SU-DHL-6 (cell line): ENCODE measurements at regions not wholly inside any gene's neighbourhood (a gene's known extent, or its start where the extent isn't known, plus 50 kb on each side); places are given as distances from the start of the nearest gene placed in this dataset.
"Not testable (repeated sequence)": the region's sequence is repeated elsewhere in the genome, so short reads cannot be mapped to it uniquely, and the experiment has no call there.

Experiments
- H2AFZ ChIP-seq: fragments of 200-600 bp; sonication (generic); 2 replicates; pipeline ENCODE4 v1.6.1; 2014; ENCODE audit warnings: low read depth, mild to moderate bottlenecking, moderate library complexity, mixed read lengths, antibody characterized with exemption, low read length; ENCODE audit not compliant: severe bottlenecking
- H3F3A ChIP-seq: fragments of 200-600 bp; shearing (Covaris generic); 2 replicates; pipeline ENCODE4 v1.6.0; 2016; ENCODE audit warnings: antibody characterized with exemption, mild to moderate bottlenecking; ENCODE audit not compliant: insufficient read depth
- H3K27ac ChIP-seq: fragments of 200-600 bp; sonication (generic); 2 replicates; pipeline ENCODE4 v1.5.1; 2016; ENCODE audit warnings: low read depth, mild to moderate bottlenecking, low read length, moderate library complexity, mixed read lengths
- H3K27me3 ChIP-seq: fragments of 200-600 bp; sonication (generic), shearing (Covaris generic); 2 replicates; pipeline ENCODE4 v1.6.0; 2014; ENCODE audit warnings: mild to moderate bottlenecking, low read length
- H3K36me3 ChIP-seq: fragments of 200-600 bp; sonication (generic); 2 replicates; pipeline ENCODE4 v1.6.1; 2014; ENCODE audit warnings: mild to moderate bottlenecking, low read length, mixed read lengths
- H3K4me2 ChIP-seq: fragments of 300-600, 200-600 bp; shearing (Covaris generic), sonication (generic); 2 replicates; pipeline ENCODE4 v1.6.0; 2014; ENCODE audit warnings: low read length, low read depth, mild to moderate bottlenecking; ENCODE audit not compliant: poor library complexity, severe bottlenecking
- H3K4me3 ChIP-seq: fragments of 200-600 bp; sonication (generic); 2 replicates; pipeline ENCODE4 v1.5.1; 2014; ENCODE audit warnings: antibody characterized with exemption, low read length, mild to moderate bottlenecking, mixed read lengths; ENCODE audit not compliant: insufficient read depth, poor library complexity, severe bottlenecking
- H3K79me2 ChIP-seq: fragments of 200-600 bp; sonication (generic); 2 replicates; pipeline ENCODE4 v1.6.1; 2014; ENCODE audit warnings: mild to moderate bottlenecking, low read length, moderate library complexity; ENCODE audit not compliant: insufficient read depth
- H3K9ac ChIP-seq: fragments of 200-600 bp; sonication (generic); 2 replicates; pipeline ENCODE4 v1.7.0; 2014; ENCODE audit warnings: mild to moderate bottlenecking, low read length
- H3K9me2 ChIP-seq: fragments of 200-600 bp; sonication (generic); replicated peaks from 2 replicates; pipeline ENCODE4 v1.6.1; 2014; ENCODE audit warnings: low read length; ENCODE audit not compliant: insufficient read depth
- H3K9me3 ChIP-seq: fragments of 200-600 bp; sonication (generic); 2 replicates; pipeline ENCODE4 v1.6.1; 2014; ENCODE audit warnings: low read length, mixed read lengths; ENCODE audit not compliant: insufficient read depth
- H4K20me1 ChIP-seq: fragments of 200-600 bp; sonication (generic); 2 replicates; pipeline ENCODE4 v1.6.1; 2014; ENCODE audit warnings: low read depth, mild to moderate bottlenecking, antibody characterized with exemption, low read length, moderate library complexity, mixed read lengths
- CTCF ChIP-seq: fragments of 200-600 bp; sonication (generic); IDR thresholded peaks from one replicate; pipeline ENCODE4 v1.5.1; 2017; ENCODE audit warnings: antibody characterized with exemption, mild to moderate bottlenecking, low read length, moderate library complexity; ENCODE audit not compliant: insufficient read depth, poor library complexity, severe bottlenecking
- EZH2phosphoT487 ChIP-seq: fragments of 200-600 bp; sonication (generic), shearing (Covaris generic); conservative IDR thresholded peaks from 2 replicates; pipeline ENCODE4 v1.6.1; 2018; ENCODE audit warnings: mild to moderate bottlenecking, antibody characterized with exemption, low read length, moderate library complexity, mixed read lengths

DNA sequence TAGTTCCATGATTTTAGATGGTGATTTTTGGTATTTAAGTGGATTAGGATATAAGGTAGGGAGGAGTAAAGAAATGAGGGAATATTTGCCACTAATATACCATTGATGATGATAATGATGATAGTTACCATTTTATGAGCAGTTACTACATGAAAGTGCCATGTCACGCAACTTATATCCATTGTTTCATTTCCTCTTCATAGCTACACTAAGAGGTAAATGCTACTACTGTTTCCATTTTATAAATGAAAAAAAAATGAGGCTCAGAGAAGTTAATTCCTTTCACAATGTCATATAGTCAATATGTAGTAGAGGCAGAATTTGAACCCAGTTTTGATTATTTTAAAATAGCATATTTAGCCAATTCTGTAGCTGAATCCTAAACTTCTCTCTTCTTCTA lies 112.2 kb upstream of the ADRA1B start:
- TF ChIP-seq EZH2phosphoT487: no peak
- TF ChIP-seq CTCF: no peak

GRCh38 chr5:159805021-159805420 lies 111.3 kb upstream of the ADRA1B start:
- H3K9ac ChIP-seq: no peak overlapping the region
- H3K36me3 ChIP-seq: no peaks in the 10 kb centered on the region
- H2AFZ ChIP-seq: no peak overlapping the region
- H3K4me3 ChIP-seq: no peak overlapping the region
- H3K27ac ChIP-seq: no peak overlapping the region
- H3K79me2 ChIP-seq: no peaks in the 10 kb centered on the region
- no peaks in the 10 kb centered on the region for H3K27me3 ChIP-seq
- no peak for TF ChIP-seq CTCF
- TF ChIP-seq EZH2phosphoT487: no peak
- no peaks in the 10 kb centered on the region for H3K9me3 ChIP-seq
- H3K9me2 ChIP-seq: no peaks in the 10 kb centered on the region
- H3F3A ChIP-seq: no peaks in the 10 kb centered on the region
- no peak overlapping the region for H3K4me2 ChIP-seq
- H4K20me1 ChIP-seq: no peaks in the 10 kb centered on the region

More for the DNA sequence above, 112.2 kb upstream of the ADRA1B start:
- H3K4me2 ChIP-seq: no peak overlapping the region
- no peaks in the 10 kb centered on the region for H3K36me3 ChIP-seq
- no peaks in the 10 kb centered on the region for H3F3A ChIP-seq
- no peaks in the 10 kb centered on the region for H3K79me2 ChIP-seq
- no peak overlapping the region for H3K9ac ChIP-seq
- H4K20me1 ChIP-seq: no peaks in the 10 kb centered on the region
- no peaks in the 10 kb centered on the region for H3K27me3 ChIP-seq
- H3K27ac ChIP-seq: no peak overlapping the region
- no peaks in the 10 kb centered on the region for H3K9me2 ChIP-seq
- no peak overlapping the region for H2AFZ ChIP-seq
- H3K9me3 ChIP-seq: no peaks in the 10 kb centered on the region
- H3K4me3 ChIP-seq: no peak overlapping the region

GRCh38 chr5:159807135-159807534 lies 109.1 kb upstream of the ADRA1B start:
- H3K4me2 ChIP-seq, H3K27me3 ChIP-seq, H3K9me3 ChIP-seq, H3K27ac ChIP-seq, H3K9ac ChIP-seq, H3K79me2 ChIP-seq, H3K4me3 ChIP-seq, H3K36me3 ChIP-seq, H4K20me1 ChIP-seq, H2AFZ ChIP-seq, H3F3A ChIP-seq, H3K9me2 ChIP-seq: not testable (repeated sequence)

DNA sequence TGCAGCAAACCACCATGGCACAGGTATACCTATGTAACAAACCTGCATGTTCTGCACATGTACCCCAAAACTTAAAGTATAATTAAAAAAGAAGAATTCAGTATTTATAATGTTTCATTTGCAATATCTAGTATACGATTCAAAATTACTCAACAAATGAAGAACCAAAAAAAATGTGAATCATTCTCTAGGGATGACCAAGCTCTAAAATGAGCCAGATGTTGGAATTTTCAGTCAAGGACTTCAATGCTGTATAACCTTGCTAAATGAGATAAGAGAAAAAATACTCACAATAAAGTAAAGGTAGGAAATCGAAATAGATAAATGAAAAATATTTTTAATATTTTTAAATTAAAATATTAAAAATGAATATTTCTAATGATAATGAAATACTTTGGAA lies 108.7 kb upstream of the ADRA1B start:
- Histone ChIP-seq H3K9ac (no peak overlapping the region), H3K9me2 (no peaks in the 10 kb centered on the region), H3K4me2 (no peak overlapping the region), H3K27ac (no peak overlapping the region), H4K20me1 (no peaks in the 10 kb centered on the region), H3F3A (no peaks in the 10 kb centered on the region), H3K27me3 (no peaks in the 10 kb centered on the region), H3K79me2 (no peaks in the 10 kb centered on the region), H3K4me3 (no peak overlapping the region), H2AFZ (no peak overlapping the region), H3K36me3 (no peaks in the 10 kb centered on the region), H3K9me3 (no peaks in the 10 kb centered on the region)
- no peak for TF ChIP-seq CTCF
